HepG2 (cell line): ENCODE measurements at regions not wholly inside any gene's neighbourhood (a gene's known extent, or its start where the extent isn't known, plus 50 kb on each side); places are given as distances from the start of the nearest gene placed in this dataset.

Source experiments
- ATAC-seq: fragments of 200-7000 bp; cut with Tn5 transposase; 3 replicates; pipeline ENCODE4 v1.9.1; 2020; ENCODE audit warnings: mild to moderate bottlenecking, moderate library complexity
- BruUV-seq: library from RNA; stranded (reverse); fragments of 400-500 nt; replicated peaks from 2 replicates; lab custom pipeline; 2021; lab: Mats Ljungman, UMichigan
- CTCF ChIA-PET: fragments of 300-600 bp; formaldehyde crosslinking; extraction: SDS; loops from one replicate; lab custom pipeline; 2021; ENCODE audit warnings: low total read pairs, inconsistent platforms, low intra/inter-chr PET ratio; lab: Yijun Ruan, JAX
- POLR2A ChIA-PET: fragments of 350-600 bp; sonication (Branson Sonifier 250); formaldehyde crosslinking; loops from one replicate; lab custom pipeline; 2020; ENCODE audit warnings: antibody characterized with exemption, inconsistent platforms; lab: Yijun Ruan, JAX
- DNase-seq: peaks from one replicate; pipeline ENCODE4 v3.0.0-alpha.2; 2015; ENCODE audit warnings: low spot score
- FAIRE-seq: peaks from 3 replicates; lab custom pipeline; 2011; peaks lifted over from hg19 to GRCh38; lab: Jason Lieb, UNC
- H2AFZ ChIP-seq: one replicate; pipeline ENCODE4 v1.6.1; 2011; ENCODE audit warnings: low read length, inconsistent platforms
- H3K27ac ChIP-seq: fragments of 300-600 bp; 3 replicates; pipeline ENCODE4 v1.8.0; 2011; ENCODE audit warnings: mixed run types, mild to moderate bottlenecking, mixed read lengths, low read length, inconsistent platforms; ENCODE audit not compliant: insufficient read depth; ENCODE audit errors: extremely low read length
- H3K27me3 ChIP-seq, 2 experiments: fragments of 200-600 bp in 1 of 2; 2 replicates in 1 of 2; 3 replicates in 1 of 2; pipeline versions ENCODE4 v1.6.0 to v1.8.0; 2011; ENCODE audit warnings: low read length in 2 of 2, mild to moderate bottlenecking in 2 of 2, moderate library complexity in 2 of 2, inconsistent platforms in 1 of 2; ENCODE audit not compliant: insufficient read depth in 2 of 2, control insufficient read depth in 1 of 2
- H3K36me3 ChIP-seq, 2 experiments: fragments of 200-600 bp in 1 of 2; replicated peaks in 1 of 2; 2 replicates in 1 of 2; 3 replicates in 1 of 2; pipeline versions ENCODE4 v1.5.1 to v1.8.0; 2011; ENCODE audit warnings: low read length in 2 of 2, inconsistent platforms in 1 of 2; ENCODE audit not compliant: insufficient read depth in 2 of 2, control insufficient read depth in 1 of 2
- H3K4me1 ChIP-seq: 2 replicates; pipeline ENCODE4 v1.5.1; 2012; ENCODE audit warnings: low read length, inconsistent platforms; ENCODE audit not compliant: insufficient read depth
- H3K4me2 ChIP-seq: 2 replicates; pipeline ENCODE4 v1.6.0; 2011; ENCODE audit warnings: low read depth, low read length, inconsistent platforms
- H3K4me3 ChIP-seq, 3 experiments: fragments of 200-600 bp in 1 of 3; sonication (generic), shearing (Covaris generic) in 1 of 3; replicated peaks in 1 of 3; 2 replicates each; pipeline ENCODE4 v1.5.1; 2011 to 2016; ENCODE audit warnings: low read length in 3 of 3, inconsistent platforms in 2 of 3, low read depth in 2 of 3, mild to moderate bottlenecking in 2 of 3, control low read depth in 1 of 3, mixed read lengths in 1 of 3; ENCODE audit not compliant: insufficient read depth in 1 of 3
- H3K79me2 ChIP-seq: one replicate; pipeline ENCODE4 v1.6.1; 2011; ENCODE audit warnings: low read length, inconsistent platforms; ENCODE audit not compliant: insufficient read depth
- H3K9ac ChIP-seq: 2 replicates; pipeline ENCODE4 v1.6.0; 2011; ENCODE audit warnings: mild to moderate bottlenecking, low read depth, low read length, inconsistent platforms; ENCODE audit not compliant: insufficient read depth
- H3K9me3 ChIP-seq: 2 replicates; pipeline ENCODE4 v1.5.1; 2012; ENCODE audit warnings: mild to moderate bottlenecking, low read length
- H4K20me1 ChIP-seq: 2 replicates; pipeline ENCODE4 v1.6.0; 2011; ENCODE audit warnings: inconsistent platforms, mild to moderate bottlenecking, low read length, moderate library complexity; ENCODE audit not compliant: insufficient read depth
- HDAC2 ChIP-seq: sonication (generic); formaldehyde crosslinking; IDR thresholded peaks from 2 replicates; pipeline ENCODE4 v1.4.0; 2020; ENCODE audit warnings: missing genetic modification reagents
- PHF20 ChIP-seq: sonication (generic); formaldehyde crosslinking; IDR thresholded peaks from 2 replicates; pipeline ENCODE4 v1.5.0; 2020; ENCODE audit warnings: mild to moderate bottlenecking, missing genetic modification reagents
- ZBTB1 ChIP-seq: sonication (generic); formaldehyde crosslinking; IDR thresholded peaks from 2 replicates; pipeline ENCODE4 v1.4.0; 2020; ENCODE audit warnings: missing genetic modification reagents, borderline replicate concordance
- ZNF530 ChIP-seq: sonication (generic); formaldehyde crosslinking; IDR thresholded peaks from 2 replicates; pipeline ENCODE4 v1.5.0; 2020; ENCODE audit warnings: low read depth, mild to moderate bottlenecking, missing genetic modification reagents
- ZNF7 ChIP-seq: IDR thresholded peaks from 2 replicates; pipeline ENCODE4 v1.6.1; 2016; ENCODE audit warnings: missing biosample characterization, missing genetic modification reagents
- WGBS: methylation state at CpG from one replicate; pipeline ENCODE4 v1.1.6; 2017; ENCODE audit warnings: low lambda C conversion rate; 5-methylcytosine and 5-hydroxymethylcytosine counted together
- in situ Hi-C: cut with HindIII; loops from 2 replicates; pipeline ENCODE4 v1.10.0; 2017; ENCODE audit warnings: low pct_unique_long_range_greater_than_20kb; ENCODE audit not compliant: extremely low pct_ligation_motif_present
- intact Hi-C: fragments of 100-400 bp; cut with micrococcal nuclease; formaldehyde crosslinking; loops from one replicate; pipeline ENCODE4 v1.10.0; 2022; ENCODE audit not compliant: unreplicated experiment
- TF ChIP-seq, protein P1 (sequence below): fragments of 450-650 bp; IDR thresholded peaks from 2 replicates; pipeline ENCODE4 v1.6.1; 2016
- TF ChIP-seq, protein P2 (sequence below): sonication (generic); formaldehyde crosslinking; IDR thresholded peaks from 2 replicates; pipeline ENCODE4 v1.5.1; 2020; ENCODE audit warnings: mild to moderate bottlenecking, missing genetic modification reagents, moderate library complexity

DNA sequence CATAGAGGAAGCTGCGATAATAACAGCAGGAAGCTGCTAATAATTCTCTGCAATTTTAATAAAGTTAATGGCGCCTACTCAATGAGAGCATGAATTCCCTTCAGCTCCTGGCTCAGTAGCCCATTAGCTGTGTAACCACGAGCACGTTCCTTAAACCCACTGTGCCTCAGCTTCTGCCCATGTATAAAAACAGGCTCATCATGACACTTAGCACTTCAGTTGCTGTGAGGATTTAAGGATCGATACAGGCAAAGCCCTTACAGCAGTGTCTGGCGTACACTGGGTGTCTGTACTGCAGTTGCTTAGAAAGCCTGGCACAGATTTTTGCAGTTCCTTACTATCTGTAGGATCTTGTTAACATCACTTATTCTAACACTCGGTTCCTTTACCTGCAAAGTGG is 673.4 kb upstream of the ARGLU1 start:
- Histone ChIP-seq H2AFZ (no peak overlapping the region), H3K27ac (no peak overlapping the region), H3K4me1 (no peaks in the 10 kb centered on the region), H3K9me3 (no peaks in the 10 kb centered on the region), H3K36me3 (no peaks in the 10 kb centered on the region), H3K4me3 (no peak overlapping the region), H4K20me1 (no peaks in the 10 kb centered on the region), H3K9ac (no peak overlapping the region), H3K27me3 (no peaks in the 10 kb centered on the region), H3K79me2 (no peaks in the 10 kb centered on the region), H3K4me2 (no peak overlapping the region)
- TF ChIP-seq ZBTB1 (CRISPR knock-in tag) (no peak), ZNF530 (CRISPR knock-in tag) (no peak), HDAC2 (CRISPR knock-in tag) (no peak), PHF20 (no peak), ZNF7 (CRISPR knock-in tag) (no peak)
- ChIA-PET CTCF (no interaction called here), POLR2A (no interaction called here)
- ATAC-seq = no peak
- DNase-seq = no peak
- intact Hi-C loops (no loop called here), in situ Hi-C loops (no loop called here)
- WGBS = 29% methylated on average over 3 of the region's 7 CpGs
- no peak for FAIRE-seq
- BruUV-seq = no TSS peak

DNA sequence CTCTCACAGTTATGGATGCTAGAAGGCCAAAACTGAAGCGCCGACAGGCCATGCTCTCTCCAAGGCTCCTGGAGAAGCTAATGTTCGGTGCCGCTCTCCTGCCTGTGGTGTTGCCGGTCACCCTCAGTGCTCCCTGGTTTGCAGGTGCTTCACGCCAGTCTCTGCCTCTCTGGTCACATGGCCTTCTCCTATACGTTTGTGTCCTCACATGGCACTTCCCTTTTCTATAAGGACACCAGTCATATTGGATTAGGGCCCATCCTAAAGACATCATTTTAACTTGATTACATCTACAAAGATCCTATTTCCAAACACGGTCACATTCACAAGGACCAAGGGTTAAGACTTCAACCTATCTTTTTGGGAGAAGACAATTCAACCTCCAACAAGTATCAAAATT is 671.3 kb upstream of the ARGLU1 start:
- no TSS peak for BruUV-seq
- Histone ChIP-seq H3K27me3 (no peaks in the 10 kb centered on the region), H3K4me3 (no peak overlapping the region), H4K20me1 (no peaks in the 10 kb centered on the region), H3K36me3 (no peaks in the 10 kb centered on the region), H3K27ac (no peak overlapping the region), H2AFZ (no peak overlapping the region), H3K9ac (no peak overlapping the region), H3K79me2 (no peaks in the 10 kb centered on the region), H3K4me1 (no peaks in the 10 kb centered on the region), H3K9me3 (no peaks in the 10 kb centered on the region), H3K4me2 (no peak overlapping the region)
- CTCF ChIA-PET = no interaction called here
- in situ Hi-C loops = no loop called here
- POLR2A ChIA-PET = no interaction called here
- FAIRE-seq = no peak
- TF ChIP-seq, protein P1, sequence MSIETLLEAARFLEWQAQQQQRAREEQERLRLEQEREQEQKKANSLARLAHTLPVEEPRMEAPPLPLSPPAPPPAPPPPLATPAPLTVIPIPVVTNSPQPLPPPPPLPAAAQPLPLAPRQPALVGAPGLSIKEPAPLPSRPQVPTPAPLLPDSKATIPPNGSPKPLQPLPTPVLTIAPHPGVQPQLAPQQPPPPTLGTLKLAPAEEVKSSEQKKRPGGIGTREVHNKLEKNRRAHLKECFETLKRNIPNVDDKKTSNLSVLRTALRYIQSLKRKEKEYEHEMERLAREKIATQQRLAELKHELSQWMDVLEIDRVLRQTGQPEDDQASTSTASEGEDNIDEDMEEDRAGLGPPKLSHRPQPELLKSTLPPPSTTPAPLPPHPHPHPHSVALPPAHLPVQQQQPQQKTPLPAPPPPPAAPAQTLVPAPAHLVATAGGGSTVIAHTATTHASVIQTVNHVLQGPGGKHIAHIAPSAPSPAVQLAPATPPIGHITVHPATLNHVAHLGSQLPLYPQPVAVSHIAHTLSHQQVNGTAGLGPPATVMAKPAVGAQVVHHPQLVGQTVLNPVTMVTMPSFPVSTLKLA = peak; percentile 73
- TF ChIP-seq, protein P2, sequence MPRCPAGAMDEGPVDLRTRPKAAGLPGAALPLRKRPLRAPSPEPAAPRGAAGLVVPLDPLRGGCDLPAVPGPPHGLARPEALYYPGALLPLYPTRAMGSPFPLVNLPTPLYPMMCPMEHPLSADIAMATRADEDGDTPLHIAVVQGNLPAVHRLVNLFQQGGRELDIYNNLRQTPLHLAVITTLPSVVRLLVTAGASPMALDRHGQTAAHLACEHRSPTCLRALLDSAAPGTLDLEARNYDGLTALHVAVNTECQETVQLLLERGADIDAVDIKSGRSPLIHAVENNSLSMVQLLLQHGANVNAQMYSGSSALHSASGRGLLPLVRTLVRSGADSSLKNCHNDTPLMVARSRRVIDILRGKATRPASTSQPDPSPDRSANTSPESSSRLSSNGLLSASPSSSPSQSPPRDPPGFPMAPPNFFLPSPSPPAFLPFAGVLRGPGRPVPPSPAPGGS (CRISPR knock-in tag) = no peak
- DNase-seq = no peak
- intact Hi-C loops = no loop called here
- ATAC-seq = no peak
- 17% methylated on average over 8 of the region's 8 CpGs for WGBS
